Mammary epithelial cell (primary cell): ENCODE measurements at regions not wholly inside any gene's neighbourhood (a gene's known extent, or its start where the extent isn't known, plus 50 kb on each side); places are given as distances from the start of the nearest gene placed in this dataset.

ENCODE experiments used
- EZH2 ChIP-seq: IDR thresholded peaks from 2 replicates; pipeline ENCODE4 v1.6.1; 2012; ENCODE audit warnings: low read length, inconsistent platforms, borderline replicate concordance
- TF ChIP-seq, protein P1 (sequence below), 2 donors: IDR thresholded peaks in 1 of 2; conservative IDR thresholded peaks in 1 of 2; 2 replicates each; pipeline ENCODE4 v1.5.1; 2011 to 2012; ENCODE audit warnings: inconsistent platforms in 2 of 2, low read length in 2 of 2, mild to moderate bottlenecking in 2 of 2, control low read depth in 1 of 2, low read depth in 1 of 2; ENCODE audit not compliant: insufficient read depth in 1 of 2; ENCODE audit errors: extremely low read depth in 1 of 2

GRCh38 chr2:204228169-204228886, 291.8 kb downstream of the ICOS start:
- TF ChIP-seq, protein P1, sequence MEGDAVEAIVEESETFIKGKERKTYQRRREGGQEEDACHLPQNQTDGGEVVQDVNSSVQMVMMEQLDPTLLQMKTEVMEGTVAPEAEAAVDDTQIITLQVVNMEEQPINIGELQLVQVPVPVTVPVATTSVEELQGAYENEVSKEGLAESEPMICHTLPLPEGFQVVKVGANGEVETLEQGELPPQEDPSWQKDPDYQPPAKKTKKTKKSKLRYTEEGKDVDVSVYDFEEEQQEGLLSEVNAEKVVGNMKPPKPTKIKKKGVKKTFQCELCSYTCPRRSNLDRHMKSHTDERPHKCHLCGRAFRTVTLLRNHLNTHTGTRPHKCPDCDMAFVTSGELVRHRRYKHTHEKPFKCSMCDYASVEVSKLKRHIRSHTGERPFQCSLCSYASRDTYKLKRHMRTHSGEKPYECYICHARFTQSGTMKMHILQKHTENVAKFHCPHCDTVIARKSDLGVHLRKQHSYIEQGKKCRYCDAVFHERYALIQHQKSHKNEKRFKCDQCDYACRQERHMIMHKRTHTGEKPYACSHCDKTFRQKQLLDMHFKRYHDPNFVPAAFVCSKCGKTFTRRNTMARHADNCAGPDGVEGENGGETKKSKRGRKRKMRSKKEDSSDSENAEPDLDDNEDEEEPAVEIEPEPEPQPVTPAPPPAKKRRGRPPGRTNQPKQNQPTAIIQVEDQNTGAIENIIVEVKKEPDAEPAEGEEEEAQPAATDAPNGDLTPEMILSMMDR (conservative IDR thresholded peaks at IDR 0.05 in 1 of 2, IDR thresholded peaks at IDR 0.05 in 1 of 2; ENCODE audit: extremely low read depth in 1 of 2, insufficient read depth in 1 of 2, low read depth in 1 of 2, low read length in 2 of 2) = no peak
- TF ChIP-seq EZH2 = no peak
